ENCODE measurements at regions not wholly inside any gene's neighbourhood (a gene's known extent, or its start where the extent isn't known, plus 50 kb on each side); places are given as distances from the start of the nearest gene placed in this dataset.

GRCh38 chr7:152979376-152979775, 219.8 kb downstream of the ACTR3B start:
- H3K36me3 ChIP-seq (ENCODE audit: control insufficient read depth in 2 of 2, insufficient read depth in 1 of 2, low read length in 2 of 2): no peaks in the 10 kb centered on the region
- no peaks in the 10 kb centered on the region for H3K4me1 ChIP-seq (ENCODE audit: control insufficient read depth, insufficient read depth, low read length)
- ChIA-PET POLR2A (no interaction called here), CTCF (no interaction called here)
- no peaks in the 10 kb centered on the region for H3K9me3 ChIP-seq (ENCODE audit: control insufficient read depth, insufficient read depth, low read depth, low read length)
- H3K4me3 ChIP-seq (ENCODE audit: low read depth, low read length): no peak overlapping the region
- H3K27ac ChIP-seq (ENCODE audit: extremely low read depth, low read depth, low read length): no peak overlapping the region
- TF ChIP-seq PRDM4 (tag by site-specific recombination; IDR thresholded peaks at IDR 0.05) (no peak), ZBTB7A (tag by site-specific recombination; IDR thresholded peaks at IDR 0.05; ENCODE audit: low read depth) (no peak), ZNF239 (tag by site-specific recombination; IDR thresholded peaks at IDR 0.05) (no peak), EGR2 (tag by site-specific recombination; IDR thresholded peaks at IDR 0.05; ENCODE audit: low read depth) (no peak), ZFP3 (tag by site-specific recombination; IDR thresholded peaks at IDR 0.05; ENCODE audit: low read depth) (no peak), ZNF792 (tag by site-specific recombination; IDR thresholded peaks at IDR 0.05) (no peak), TSHZ1 (tag by site-specific recombination; IDR thresholded peaks at IDR 0.05; ENCODE audit: borderline replicate concordance) (no peak), PBX3 (CRISPR knock-in tag; IDR thresholded peaks at IDR 0.05) (no peak), IKZF3 (tag by site-specific recombination; IDR thresholded peaks at IDR 0.05) (no peak), ZNF830 (tag by site-specific recombination; IDR thresholded peaks at IDR 0.05; ENCODE audit: low read depth) (no peak), BCL11B (tag by site-specific recombination; IDR thresholded peaks at IDR 0.05; ENCODE audit: low read depth) (no peak), RBAK (tag by site-specific recombination; IDR thresholded peaks at IDR 0.05) (no peak)

- ChIA-PET CTCF (no interaction called here), POLR2A (no interaction called here)
- Histone ChIP-seq H3K4me1 (ENCODE audit: control insufficient read depth, insufficient read depth, low read length) (no peaks in the 10 kb centered on the region), H3K36me3 (ENCODE audit: control insufficient read depth in 2 of 2, insufficient read depth in 1 of 2, low read length in 2 of 2) (no peaks in the 10 kb centered on the region), H3K4me3 (ENCODE audit: low read depth, low read length) (no peak overlapping the region), H3K27ac (ENCODE audit: extremely low read depth, low read depth, low read length) (no peak overlapping the region), H3K9me3 (ENCODE audit: control insufficient read depth, insufficient read depth, low read depth, low read length) (no peaks in the 10 kb centered on the region)
- TF ChIP-seq AEBP2 (tag by site-specific recombination; IDR thresholded peaks at IDR 0.05; ENCODE audit: borderline replicate concordance): no peak
- no peak for TF ChIP-seq EGR2 (tag by site-specific recombination; IDR thresholded peaks at IDR 0.05; ENCODE audit: low read depth)
- TF ChIP-seq ZNF658 (tag by site-specific recombination; IDR thresholded peaks at IDR 0.05): no peak
- TF ChIP-seq ZNF654 (tag by site-specific recombination; IDR thresholded peaks at IDR 0.05; ENCODE audit: low read depth): no peak
- no peak for TF ChIP-seq ZNF184 (tag by site-specific recombination; IDR thresholded peaks at IDR 0.05)
- no peak for TF ChIP-seq ZNF280C (tag by site-specific recombination; IDR thresholded peaks at IDR 0.05)
- no peak for TF ChIP-seq ZBTB49 (tag by site-specific recombination; IDR thresholded peaks at IDR 0.05; ENCODE audit: low read depth)
- TF ChIP-seq PBX3 (CRISPR knock-in tag; IDR thresholded peaks at IDR 0.05): no peak
- TF ChIP-seq ZNF621 (tag by site-specific recombination; IDR thresholded peaks at IDR 0.05): no peak
- TF ChIP-seq ZNF521 (tag by site-specific recombination; IDR thresholded peaks at IDR 0.05): no peak
Measured at GRCh38 chr7:152984421-152984820, 224.9 kb downstream of the ACTR3B start.
